ENCODE measurements at regions not wholly inside any gene's neighbourhood (a gene's known extent, or its start where the extent isn't known, plus 50 kb on each side); places are given as distances from the start of the nearest gene placed in this dataset.

- TF ChIP-seq ZFP30 (CRISPR knock-in tag; IDR thresholded peaks at IDR 0.05) (no peak), CSDC2 (CRISPR knock-in tag; IDR thresholded peaks at IDR 0.05) (no peak), CSRNP3 (CRISPR knock-in tag; IDR thresholded peaks at IDR 0.05) (no peak), ZNF8 (CRISPR knock-in tag; IDR thresholded peaks at IDR 0.05) (no peak), SNAI2 (CRISPR knock-in tag; IDR thresholded peaks at IDR 0.05) (no peak), RARB (CRISPR knock-in tag; IDR thresholded peaks at IDR 0.05) (no peak), PPARA (CRISPR knock-in tag; IDR thresholded peaks at IDR 0.05; ENCODE audit: borderline replicate concordance) (no peak), PATZ1 (CRISPR knock-in tag; IDR thresholded peaks at IDR 0.05; ENCODE audit: borderline replicate concordance) (no peak), OSR1 (CRISPR knock-in tag; IDR thresholded peaks at IDR 0.05) (no peak), CREB5 (CRISPR knock-in tag; IDR thresholded peaks at IDR 0.05; ENCODE audit: low read depth) (no peak), ZNF70 (CRISPR knock-in tag; IDR thresholded peaks at IDR 0.05) (no peak), BACH2 (CRISPR knock-in tag; IDR thresholded peaks at IDR 0.05; ENCODE audit: borderline replicate concordance) (no peak), TOX (CRISPR knock-in tag; IDR thresholded peaks at IDR 0.05; ENCODE audit: borderline replicate concordance) (no peak), ISL1 (CRISPR knock-in tag; IDR thresholded peaks at IDR 0.05) (no peak), TCF4 (CRISPR knock-in tag; IDR thresholded peaks at IDR 0.05; ENCODE audit: borderline replicate concordance) (no peak)
- ATAC-seq, result no peak
These were observed 724.6 kb upstream of the SALL3 start for GRCh38 chr18:78255013-78255412.

DNA sequence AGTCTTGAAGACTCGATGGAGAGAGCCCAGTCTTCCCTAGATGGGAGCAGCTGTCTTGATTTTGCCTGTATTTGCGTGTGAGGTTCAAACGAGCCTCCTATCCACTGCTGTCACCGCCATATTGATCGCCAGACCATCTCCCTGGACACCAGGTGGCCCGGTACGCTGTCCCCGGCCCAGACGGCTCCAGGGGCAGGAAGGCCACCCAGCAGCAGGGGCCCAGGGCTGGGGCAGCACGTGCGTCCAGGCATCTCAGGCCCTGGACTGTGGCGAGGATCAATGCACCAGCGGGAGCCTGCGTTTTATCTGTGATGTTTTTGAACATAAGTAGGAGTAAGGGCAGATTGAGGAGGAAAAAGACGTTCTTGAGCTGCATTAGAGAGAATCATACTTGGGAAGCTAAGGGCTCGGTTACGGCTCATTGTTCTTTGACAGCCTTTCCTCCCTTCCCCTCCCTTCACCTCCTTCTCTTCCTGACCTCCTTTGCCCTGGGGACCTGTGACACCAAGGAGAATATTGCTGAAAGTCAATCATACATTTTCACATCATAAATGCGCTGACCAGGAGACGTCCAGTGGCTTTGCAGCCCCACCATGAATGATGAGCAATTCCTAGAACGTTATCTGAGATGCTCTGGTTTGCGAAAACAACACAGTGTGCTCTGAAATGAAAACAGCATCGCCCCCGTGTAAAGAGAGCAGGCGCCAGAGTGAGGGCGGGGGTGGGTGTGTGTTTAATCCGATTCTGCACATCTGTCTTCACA lies 711.2 kb upstream of the SALL3 start:
- TF ChIP-seq PATZ1 (CRISPR knock-in tag; IDR thresholded peaks at IDR 0.05; ENCODE audit: borderline replicate concordance), result no peak
- no peak for TF ChIP-seq CSDC2 (CRISPR knock-in tag; IDR thresholded peaks at IDR 0.05)
- TF ChIP-seq ARNTL (CRISPR knock-in tag; IDR thresholded peaks at IDR 0.05; ENCODE audit: borderline replicate concordance, low read depth), result no peak
- TF ChIP-seq BACH2 (CRISPR knock-in tag; IDR thresholded peaks at IDR 0.05; ENCODE audit: borderline replicate concordance), result no peak
- TF ChIP-seq ESRRG (CRISPR knock-in tag; IDR thresholded peaks at IDR 0.05), result no peak
- TF ChIP-seq ZC3H10 (CRISPR knock-in tag; IDR thresholded peaks at IDR 0.05), result no peak
- TF ChIP-seq, protein P1, sequence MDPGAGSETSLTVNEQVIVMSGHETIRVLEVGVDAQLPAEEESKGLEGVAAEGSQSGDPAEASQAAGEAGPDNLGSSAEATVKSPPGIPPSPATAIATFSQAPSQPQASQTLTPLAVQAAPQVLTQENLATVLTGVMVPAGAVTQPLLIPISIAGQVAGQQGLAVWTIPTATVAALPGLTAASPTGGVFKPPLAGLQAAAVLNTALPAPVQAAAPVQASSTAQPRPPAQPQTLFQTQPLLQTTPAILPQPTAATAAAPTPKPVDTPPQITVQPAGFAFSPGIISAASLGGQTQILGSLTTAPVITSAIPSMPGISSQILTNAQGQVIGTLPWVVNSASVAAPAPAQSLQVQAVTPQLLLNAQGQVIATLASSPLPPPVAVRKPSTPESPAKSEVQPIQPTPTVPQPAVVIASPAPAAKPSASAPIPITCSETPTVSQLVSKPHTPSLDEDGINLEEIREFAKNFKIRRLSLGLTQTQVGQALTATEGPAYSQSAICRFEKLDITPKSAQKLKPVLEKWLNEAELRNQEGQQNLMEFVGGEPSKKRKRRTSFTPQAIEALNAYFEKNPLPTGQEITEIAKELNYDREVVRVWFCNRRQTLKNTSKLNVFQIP (CRISPR knock-in tag; IDR thresholded peaks at IDR 0.05; ENCODE audit: borderline replicate concordance, low read depth), result no peak
- TF ChIP-seq OSR1 (CRISPR knock-in tag; IDR thresholded peaks at IDR 0.05), result no peak
- no peak for TF ChIP-seq PPARA (CRISPR knock-in tag; IDR thresholded peaks at IDR 0.05; ENCODE audit: borderline replicate concordance)
- TF ChIP-seq ZNF70 (CRISPR knock-in tag; IDR thresholded peaks at IDR 0.05), result no peak
- ATAC-seq, result no peak

DNA sequence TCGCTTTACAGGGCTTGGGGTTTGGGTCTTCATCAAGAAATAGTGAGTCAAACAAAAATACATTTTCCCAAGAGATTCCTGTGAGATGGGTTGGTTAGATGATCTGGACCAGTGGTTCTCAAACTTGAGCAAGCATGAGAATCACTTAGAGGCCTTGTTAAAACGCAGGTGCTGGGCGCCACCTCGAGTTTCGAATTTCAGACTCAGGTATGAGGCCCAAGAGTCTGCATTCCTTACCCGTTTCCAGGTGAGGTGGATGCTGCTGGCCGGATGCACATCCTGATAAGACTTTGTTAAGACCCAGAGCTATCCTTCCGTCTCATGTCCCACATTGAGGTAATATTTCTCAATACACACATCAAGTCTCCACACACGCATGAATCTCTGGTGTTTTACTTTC lies 707.8 kb upstream of the SALL3 start:
- no peak for ATAC-seq
- TF ChIP-seq ZNF70 (CRISPR knock-in tag; IDR thresholded peaks at IDR 0.05) (no peak), SNAI2 (CRISPR knock-in tag; IDR thresholded peaks at IDR 0.05) (no peak), TCF4 (CRISPR knock-in tag; IDR thresholded peaks at IDR 0.05; ENCODE audit: borderline replicate concordance) (no peak), RARB (CRISPR knock-in tag; IDR thresholded peaks at IDR 0.05) (no peak), BACH2 (CRISPR knock-in tag; IDR thresholded peaks at IDR 0.05; ENCODE audit: borderline replicate concordance) (no peak), GLIS3 (CRISPR knock-in tag; IDR thresholded peaks at IDR 0.05) (no peak), ZNF565 (CRISPR knock-in tag; conservative IDR thresholded peaks at IDR 0.05; ENCODE audit: low read depth) (no peak), PPARA (CRISPR knock-in tag; IDR thresholded peaks at IDR 0.05; ENCODE audit: borderline replicate concordance) (no peak), ZC3H10 (CRISPR knock-in tag; IDR thresholded peaks at IDR 0.05) (no peak), ESRRG (CRISPR knock-in tag; IDR thresholded peaks at IDR 0.05) (no peak)
- TF ChIP-seq, protein P2, sequence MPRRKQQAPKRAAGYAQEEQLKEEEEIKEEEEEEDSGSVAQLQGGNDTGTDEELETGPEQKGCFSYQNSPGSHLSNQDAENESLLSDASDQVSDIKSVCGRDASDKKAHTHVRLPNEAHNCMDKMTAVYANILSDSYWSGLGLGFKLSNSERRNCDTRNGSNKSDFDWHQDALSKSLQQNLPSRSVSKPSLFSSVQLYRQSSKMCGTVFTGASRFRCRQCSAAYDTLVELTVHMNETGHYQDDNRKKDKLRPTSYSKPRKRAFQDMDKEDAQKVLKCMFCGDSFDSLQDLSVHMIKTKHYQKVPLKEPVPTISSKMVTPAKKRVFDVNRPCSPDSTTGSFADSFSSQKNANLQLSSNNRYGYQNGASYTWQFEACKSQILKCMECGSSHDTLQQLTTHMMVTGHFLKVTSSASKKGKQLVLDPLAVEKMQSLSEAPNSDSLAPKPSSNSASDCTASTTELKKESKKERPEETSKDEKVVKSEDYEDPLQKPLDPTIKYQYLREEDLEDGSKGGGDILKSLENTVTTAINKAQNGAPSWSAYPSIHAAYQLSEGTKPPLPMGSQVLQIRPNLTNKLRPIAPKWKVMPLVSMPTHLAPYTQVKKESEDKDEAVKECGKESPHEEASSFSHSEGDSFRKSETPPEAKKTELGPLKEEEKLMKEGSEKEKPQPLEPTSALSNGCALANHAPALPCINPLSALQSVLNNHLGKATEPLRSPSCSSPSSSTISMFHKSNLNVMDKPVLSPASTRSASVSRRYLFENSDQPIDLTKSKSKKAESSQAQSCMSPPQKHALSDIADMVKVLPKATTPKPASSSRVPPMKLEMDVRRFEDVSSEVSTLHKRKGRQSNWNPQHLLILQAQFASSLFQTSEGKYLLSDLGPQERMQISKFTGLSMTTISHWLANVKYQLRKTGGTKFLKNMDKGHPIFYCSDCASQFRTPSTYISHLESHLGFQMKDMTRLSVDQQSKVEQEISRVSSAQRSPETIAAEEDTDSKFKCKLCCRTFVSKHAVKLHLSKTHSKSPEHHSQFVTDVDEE (CRISPR knock-in tag; IDR thresholded peaks at IDR 0.05), result no peak
- TF ChIP-seq, protein P1 (CRISPR knock-in tag; IDR thresholded peaks at IDR 0.05; ENCODE audit: borderline replicate concordance, low read depth), result no peak
